ENCODE measurements at regions not wholly inside any gene's neighbourhood (a gene's known extent, or its start where the extent isn't known, plus 50 kb on each side); places are given as distances from the start of the nearest gene placed in this dataset.

GRCh38 chr21:16863362-16863905 is 649.4 kb upstream of the CXADR start:
- H3K4me3 ChIP-seq (ENCODE audit: low read depth, low read length), result no peak overlapping the region
- no peak for DNase-seq (ENCODE audit: low read depth, low spot score)
- TF ChIP-seq, protein P1, sequence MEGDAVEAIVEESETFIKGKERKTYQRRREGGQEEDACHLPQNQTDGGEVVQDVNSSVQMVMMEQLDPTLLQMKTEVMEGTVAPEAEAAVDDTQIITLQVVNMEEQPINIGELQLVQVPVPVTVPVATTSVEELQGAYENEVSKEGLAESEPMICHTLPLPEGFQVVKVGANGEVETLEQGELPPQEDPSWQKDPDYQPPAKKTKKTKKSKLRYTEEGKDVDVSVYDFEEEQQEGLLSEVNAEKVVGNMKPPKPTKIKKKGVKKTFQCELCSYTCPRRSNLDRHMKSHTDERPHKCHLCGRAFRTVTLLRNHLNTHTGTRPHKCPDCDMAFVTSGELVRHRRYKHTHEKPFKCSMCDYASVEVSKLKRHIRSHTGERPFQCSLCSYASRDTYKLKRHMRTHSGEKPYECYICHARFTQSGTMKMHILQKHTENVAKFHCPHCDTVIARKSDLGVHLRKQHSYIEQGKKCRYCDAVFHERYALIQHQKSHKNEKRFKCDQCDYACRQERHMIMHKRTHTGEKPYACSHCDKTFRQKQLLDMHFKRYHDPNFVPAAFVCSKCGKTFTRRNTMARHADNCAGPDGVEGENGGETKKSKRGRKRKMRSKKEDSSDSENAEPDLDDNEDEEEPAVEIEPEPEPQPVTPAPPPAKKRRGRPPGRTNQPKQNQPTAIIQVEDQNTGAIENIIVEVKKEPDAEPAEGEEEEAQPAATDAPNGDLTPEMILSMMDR (IDR thresholded peaks at IDR 0.05; ENCODE audit: low read depth, low read length), result no peak
- in situ Hi-C loops (cut with HindIII; ENCODE audit: low sequenced_read_pairs), result no loop called here

GRCh38 chr21:16863908-16864307 is 648.9 kb upstream of the CXADR start:
- in situ Hi-C loops (cut with HindIII; ENCODE audit: low sequenced_read_pairs), result no loop called here
- no peak for DNase-seq (ENCODE audit: low read depth, low spot score)
- H3K4me3 ChIP-seq (ENCODE audit: low read depth, low read length), result no peak overlapping the region
- TF ChIP-seq, protein P1 (IDR thresholded peaks at IDR 0.05; ENCODE audit: low read depth, low read length), result no peak

DNA sequence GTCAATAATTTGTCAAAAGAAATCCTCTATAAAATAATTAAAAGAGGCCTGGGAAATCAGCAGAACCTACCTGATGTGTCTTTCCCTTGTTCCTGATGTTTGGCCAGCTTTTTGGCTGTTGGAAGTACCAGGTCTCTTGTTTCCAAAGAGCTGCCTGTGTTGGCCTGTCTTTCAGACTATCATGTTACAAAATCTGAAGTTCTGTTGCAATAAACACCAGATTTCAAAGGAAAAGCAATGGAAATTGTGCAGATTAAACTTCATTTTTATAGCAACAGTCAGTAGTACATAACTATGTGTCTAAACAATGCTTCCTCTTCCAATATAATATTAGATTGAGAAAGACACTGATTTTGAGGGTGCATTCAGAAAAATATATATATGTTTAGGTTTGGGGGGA is 647.2 kb upstream of the CXADR start:
- H3K4me3 ChIP-seq (ENCODE audit: low read depth, low read length), result no peak overlapping the region
- no peak for DNase-seq (ENCODE audit: low read depth, low spot score)
- in situ Hi-C loops (cut with HindIII; ENCODE audit: low sequenced_read_pairs), result no loop called here
- TF ChIP-seq, protein P1 (IDR thresholded peaks at IDR 0.05; ENCODE audit: low read depth, low read length), result no peak

- in situ Hi-C loops (cut with HindIII; ENCODE audit: low sequenced_read_pairs), result no loop called here
- no peak for DNase-seq (ENCODE audit: low read depth, low spot score)
- TF ChIP-seq, protein P1 (IDR thresholded peaks at IDR 0.05; ENCODE audit: low read depth, low read length), result no peak
- H3K4me3 ChIP-seq (ENCODE audit: low read depth, low read length), result no peak overlapping the region
These were observed 646.0 kb upstream of the CXADR start for GRCh38 chr21:16866851-16867250.

- TF ChIP-seq, protein P1 (IDR thresholded peaks at IDR 0.05; ENCODE audit: low read depth, low read length), result no peak
- H3K4me3 ChIP-seq (ENCODE audit: low read depth, low read length), result no peak overlapping the region
- in situ Hi-C loops (cut with HindIII; ENCODE audit: low sequenced_read_pairs), result no loop called here
- DNase-seq (ENCODE audit: low read depth, low spot score), result no peak
These were observed 642.7 kb upstream of the CXADR start for GRCh38 chr21:16870103-16870502.

GRCh38 chr21:16872616-16873015 is 640.2 kb upstream of the CXADR start:
- no peak for DNase-seq (ENCODE audit: low read depth, low spot score)
- H3K4me3 ChIP-seq (ENCODE audit: low read depth, low read length), result no peak overlapping the region
- TF ChIP-seq, protein P1 (IDR thresholded peaks at IDR 0.05; ENCODE audit: low read depth, low read length), result no peak
- in situ Hi-C loops (cut with HindIII; ENCODE audit: low sequenced_read_pairs), result no loop called here

DNA sequence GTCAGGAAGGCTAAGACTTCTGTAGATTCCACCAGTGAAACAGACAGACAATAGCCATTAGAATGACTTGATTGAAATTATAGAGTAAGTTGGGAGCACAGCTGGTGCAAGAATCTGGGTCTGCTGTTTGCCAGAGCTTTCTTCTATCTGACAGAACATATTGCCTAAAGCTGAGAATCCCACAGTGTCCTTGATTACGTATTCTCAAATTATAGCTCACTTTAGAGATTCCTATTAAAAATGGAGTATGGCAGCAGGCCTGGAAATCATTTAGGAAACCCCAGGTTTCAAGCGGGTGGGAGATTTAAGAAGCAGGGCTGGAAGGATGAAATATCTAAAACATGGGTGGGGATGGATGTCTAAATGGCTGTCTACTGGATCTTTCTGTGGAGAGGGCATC is 639.7 kb upstream of the CXADR start:
- DNase-seq (ENCODE audit: low read depth, low spot score), result no peak
- in situ Hi-C loops (cut with HindIII; ENCODE audit: low sequenced_read_pairs), result no loop called here
- TF ChIP-seq, protein P1 (IDR thresholded peaks at IDR 0.05; ENCODE audit: low read depth, low read length), result no peak
- no peak overlapping the region for H3K4me3 ChIP-seq (ENCODE audit: low read depth, low read length)

Data from astrocyte of the spinal cord (primary cell).